Mesendoderm (in vitro differentiated cells): ENCODE measurements at regions not wholly inside any gene's neighbourhood (a gene's known extent, or its start where the extent isn't known, plus 50 kb on each side); places are given as distances from the start of the nearest gene placed in this dataset.

ENCODE experiments used
- DNase-seq: peaks from one replicate; pipeline ENCODE4 v3.0.0; 2013
- H2AK5ac ChIP-seq: 2 replicates; pipeline ENCODE4 v1.6.1; 2013; ENCODE audit warnings: low read length, inconsistent platforms
- H2BK120ac ChIP-seq: 2 replicates; pipeline ENCODE4 v1.6.1; 2013; ENCODE audit warnings: low read depth, mild to moderate bottlenecking, low read length, moderate library complexity, mixed read lengths
- H2BK15ac ChIP-seq: replicated peaks from 2 replicates; pipeline ENCODE4 v1.6.1; 2013; ENCODE audit warnings: low read depth, mild to moderate bottlenecking, moderate library complexity
- H2BK5ac ChIP-seq: 2 replicates; pipeline ENCODE4 v1.6.1; 2013; ENCODE audit warnings: low read length, inconsistent platforms
- H3K18ac ChIP-seq: 2 replicates; pipeline ENCODE4 v1.6.1; 2013; ENCODE audit warnings: mild to moderate bottlenecking, low read length, mixed read lengths
- H3K23ac ChIP-seq: one replicate; pipeline ENCODE4 v1.6.1; 2013; ENCODE audit warnings: low read length
- H3K27ac ChIP-seq: 2 replicates; pipeline ENCODE4 v1.5.1; 2013; ENCODE audit warnings: low read depth, mild to moderate bottlenecking, inconsistent platforms, low read length, moderate library complexity
- H3K27me3 ChIP-seq: 2 replicates; pipeline ENCODE4 v1.6.1; 2013; ENCODE audit warnings: low read length, control low read depth, mild to moderate bottlenecking, inconsistent platforms; ENCODE audit not compliant: insufficient read depth, poor library complexity
- H3K36me3 ChIP-seq: 2 replicates; pipeline ENCODE4 v1.6.1; 2013; ENCODE audit warnings: low read length, inconsistent platforms; ENCODE audit not compliant: control insufficient read depth, insufficient read depth
- H3K4ac ChIP-seq: one replicate; pipeline ENCODE4 v1.6.1; 2013; ENCODE audit warnings: low read depth, mild to moderate bottlenecking, low read length, moderate library complexity
- H3K4me1 ChIP-seq: 2 replicates; pipeline ENCODE4 v1.6.1; 2013; ENCODE audit warnings: low read depth, low read length, inconsistent platforms; ENCODE audit not compliant: control insufficient read depth
- H3K4me2 ChIP-seq: 2 replicates; pipeline ENCODE4 v1.6.1; 2013; ENCODE audit warnings: low read length
- H3K4me3 ChIP-seq: 2 replicates; pipeline ENCODE4 v1.5.1; 2013; ENCODE audit warnings: mild to moderate bottlenecking, low read length
- H3K56ac ChIP-seq: one replicate; pipeline ENCODE4 v1.6.1; 2013; ENCODE audit warnings: low read length
- H3K79me1 ChIP-seq: 2 replicates; pipeline ENCODE4 v1.6.1; 2013; ENCODE audit warnings: low read length, inconsistent platforms
- H3K79me2 ChIP-seq: 2 replicates; pipeline ENCODE4 v1.6.1; 2013; ENCODE audit warnings: mild to moderate bottlenecking, low read length; ENCODE audit not compliant: control insufficient read depth, insufficient read depth
- H3K9ac ChIP-seq: 2 replicates; pipeline ENCODE4 v1.6.1; 2013; ENCODE audit warnings: low read length, inconsistent platforms
- H4K5ac ChIP-seq: one replicate; pipeline ENCODE4 v1.6.1; 2013; ENCODE audit warnings: low read length
- H4K8ac ChIP-seq: one replicate; pipeline ENCODE4 v1.6.1; 2013; ENCODE audit warnings: low read depth, mild to moderate bottlenecking, control low read depth, low read length, moderate library complexity
- WGBS: extraction: QIAGEN DNeasy Blood & Tissue Kit; methylation state at CpG from one replicate; pipeline ENCODE4 v1.1.7; 2013; ENCODE audit warnings: low lambda C conversion rate, missing lambda C conversion rate; ENCODE audit not compliant: insufficient coverage; ENCODE audit errors: extremely low coverage; 5-methylcytosine and 5-hydroxymethylcytosine counted together

DNA sequence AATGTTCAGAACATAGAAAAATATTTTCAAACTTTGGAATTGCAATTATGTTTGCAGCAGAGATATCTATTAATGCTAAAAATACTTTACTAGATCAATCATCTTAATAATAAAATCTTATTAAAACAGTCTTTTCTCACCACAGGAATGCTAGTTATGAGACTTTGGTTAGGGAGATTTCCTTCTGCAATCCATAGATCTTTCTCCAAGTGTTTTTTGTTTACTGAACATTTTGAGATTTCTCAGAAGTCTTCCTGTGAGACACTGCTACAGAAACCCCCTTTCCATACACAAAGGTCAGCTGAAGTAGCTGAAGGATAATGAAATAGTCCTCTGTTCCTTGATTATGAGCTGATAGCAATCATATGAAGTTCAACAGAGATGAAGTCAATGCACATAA lies 59.4 kb upstream of the RAPH1 start:
- H3K4me2 ChIP-seq: no peak overlapping the region
- H4K5ac ChIP-seq: no peak overlapping the region
- no peak overlapping the region for H2BK5ac ChIP-seq
- no peaks in the 10 kb centered on the region for H3K4me1 ChIP-seq
- no peaks in the 10 kb centered on the region for H3K79me2 ChIP-seq
- no peak overlapping the region for H3K18ac ChIP-seq
- H3K56ac ChIP-seq: no peak overlapping the region
- no peak overlapping the region for H3K4ac ChIP-seq
- no peak overlapping the region for H2AK5ac ChIP-seq
- H3K23ac ChIP-seq: no peak overlapping the region
- no peaks in the 10 kb centered on the region for H3K36me3 ChIP-seq
- H3K9ac ChIP-seq: no peak overlapping the region
- H3K79me1 ChIP-seq: no peaks in the 10 kb centered on the region
- no peak overlapping the region for H3K4me3 ChIP-seq
- no peak overlapping the region for H4K8ac ChIP-seq
- H2BK120ac ChIP-seq: no peak overlapping the region
- no peak for DNase-seq
- H3K27ac ChIP-seq: no peak overlapping the region
- H3K27me3 ChIP-seq: no peaks in the 10 kb centered on the region
- no peak overlapping the region for H2BK15ac ChIP-seq

DNA sequence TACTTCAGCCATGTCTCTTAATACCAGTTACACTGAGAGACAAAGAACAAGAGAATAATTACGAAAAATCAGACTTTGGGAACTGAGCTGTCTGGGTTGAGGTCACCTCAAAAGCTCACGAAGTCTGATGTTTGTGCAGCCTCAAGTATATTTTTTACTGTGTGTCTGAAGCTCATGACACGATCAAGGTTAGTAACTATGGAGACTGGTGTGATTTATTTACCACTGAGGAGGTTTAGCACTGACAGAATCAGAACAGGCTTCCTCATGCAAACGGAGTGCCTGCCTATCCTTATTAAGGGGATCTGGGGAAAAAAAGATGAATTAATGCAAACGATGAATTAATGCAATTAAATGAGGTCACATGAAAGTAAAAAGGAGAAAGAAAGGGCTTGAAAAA lies 61.1 kb upstream of the RAPH1 start:
- no peak overlapping the region for H4K8ac ChIP-seq
- DNase-seq: no peak
- no CpG with 5 or more reads among the region's 5 CpGs for WGBS
- no peak overlapping the region for H3K56ac ChIP-seq
- H2BK5ac ChIP-seq: no peak overlapping the region
- H2BK15ac ChIP-seq: no peak overlapping the region
- no peaks in the 10 kb centered on the region for H3K36me3 ChIP-seq
- no peak overlapping the region for H3K4me3 ChIP-seq
- H3K4me2 ChIP-seq: no peak overlapping the region
- no peaks in the 10 kb centered on the region for H3K4me1 ChIP-seq
- H3K18ac ChIP-seq: no peak overlapping the region
- no peaks in the 10 kb centered on the region for H3K79me2 ChIP-seq
- H3K79me1 ChIP-seq: no peaks in the 10 kb centered on the region
- H4K5ac ChIP-seq: no peak overlapping the region
- no peak overlapping the region for H3K27ac ChIP-seq
- no peak overlapping the region for H3K4ac ChIP-seq
- no peaks in the 10 kb centered on the region for H3K27me3 ChIP-seq
- H3K23ac ChIP-seq: no peak overlapping the region
- H2AK5ac ChIP-seq: no peak overlapping the region
- no peak overlapping the region for H2BK120ac ChIP-seq
- H3K9ac ChIP-seq: no peak overlapping the region

DNA sequence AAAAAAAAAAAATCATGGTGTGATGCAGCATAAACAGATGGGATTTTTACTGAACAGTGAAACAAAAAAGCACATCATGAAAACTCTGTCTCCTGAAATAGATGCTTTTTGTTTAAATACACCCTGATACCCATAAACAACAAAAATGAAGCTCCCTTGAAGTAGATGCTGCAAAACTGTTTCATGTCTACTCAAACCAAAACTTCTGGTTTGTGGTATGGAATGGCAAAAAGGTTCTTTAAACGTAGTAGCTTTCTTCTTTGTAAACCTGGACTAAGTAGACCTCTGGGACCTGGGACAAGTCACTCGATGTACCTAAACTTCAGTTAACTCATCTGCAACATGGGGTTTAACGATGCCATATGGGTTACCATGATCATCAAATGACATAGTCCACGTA lies 64.4 kb upstream of the RAPH1 start:
- Histone ChIP-seq H3K18ac (peak overlapping the region; percentile 90), H3K27me3 (no peaks in the 10 kb centered on the region), H3K9ac (no peak overlapping the region), H3K36me3 (no peaks in the 10 kb centered on the region), H3K4me2 (no peak overlapping the region), H2AK5ac (no peak overlapping the region), H3K4me3 (no peak overlapping the region), H3K4me1 (no peaks in the 10 kb centered on the region), H3K27ac (peak overlapping the region; percentile 77), H2BK5ac (no peak overlapping the region), H2BK120ac (peak overlapping the region; percentile 99), H4K8ac (no peak overlapping the region), H3K23ac (no peak overlapping the region), H2BK15ac (peak overlapping the region; percentile 85), H4K5ac (no peak overlapping the region), H3K79me1 (no peaks in the 10 kb centered on the region), H3K4ac (peak overlapping the region; percentile 55), H3K56ac (no peak overlapping the region), H3K79me2 (no peaks in the 10 kb centered on the region)
- WGBS: no CpG with 5 or more reads among the region's 4 CpGs
- no peak for DNase-seq

DNA sequence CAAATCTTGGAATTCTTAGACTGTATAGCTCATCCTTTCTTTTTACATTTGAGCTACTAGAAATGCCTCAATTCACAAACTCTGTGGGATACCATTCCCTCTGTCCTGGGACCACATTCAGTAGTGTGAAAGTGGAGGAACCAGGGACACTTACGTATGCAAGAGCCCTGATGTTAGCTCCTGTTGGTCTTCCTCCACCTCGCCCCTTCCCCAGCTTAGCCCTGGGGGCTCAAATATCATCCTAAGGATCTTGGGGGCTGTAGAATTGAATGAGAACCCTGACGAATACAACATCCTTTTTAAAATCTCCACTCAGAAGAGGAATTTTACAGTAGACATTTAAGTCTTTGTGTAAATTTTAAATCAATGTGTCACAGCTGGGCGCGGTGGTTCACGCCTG lies 65.2 kb upstream of the RAPH1 start:
- Histone ChIP-seq H2AK5ac (no peak overlapping the region), H3K27ac (peak overlapping the region; percentile 77), H3K79me2 (no peaks in the 10 kb centered on the region), H3K4ac (no peak overlapping the region), H2BK5ac (no peak overlapping the region), H2BK120ac (no peak overlapping the region), H3K4me3 (no peak overlapping the region), H4K5ac (no peak overlapping the region), H3K4me2 (no peak overlapping the region), H4K8ac (no peak overlapping the region), H3K4me1 (no peaks in the 10 kb centered on the region), H3K27me3 (no peaks in the 10 kb centered on the region), H3K18ac (peak overlapping the region; percentile 75), H2BK15ac (no peak overlapping the region), H3K36me3 (no peaks in the 10 kb centered on the region), H3K9ac (no peak overlapping the region), H3K23ac (no peak overlapping the region), H3K56ac (no peak overlapping the region), H3K79me1 (no peaks in the 10 kb centered on the region)
- DNase-seq: peak; percentile 97
- WGBS: no CpG with 5 or more reads among the region's 6 CpGs

DNA sequence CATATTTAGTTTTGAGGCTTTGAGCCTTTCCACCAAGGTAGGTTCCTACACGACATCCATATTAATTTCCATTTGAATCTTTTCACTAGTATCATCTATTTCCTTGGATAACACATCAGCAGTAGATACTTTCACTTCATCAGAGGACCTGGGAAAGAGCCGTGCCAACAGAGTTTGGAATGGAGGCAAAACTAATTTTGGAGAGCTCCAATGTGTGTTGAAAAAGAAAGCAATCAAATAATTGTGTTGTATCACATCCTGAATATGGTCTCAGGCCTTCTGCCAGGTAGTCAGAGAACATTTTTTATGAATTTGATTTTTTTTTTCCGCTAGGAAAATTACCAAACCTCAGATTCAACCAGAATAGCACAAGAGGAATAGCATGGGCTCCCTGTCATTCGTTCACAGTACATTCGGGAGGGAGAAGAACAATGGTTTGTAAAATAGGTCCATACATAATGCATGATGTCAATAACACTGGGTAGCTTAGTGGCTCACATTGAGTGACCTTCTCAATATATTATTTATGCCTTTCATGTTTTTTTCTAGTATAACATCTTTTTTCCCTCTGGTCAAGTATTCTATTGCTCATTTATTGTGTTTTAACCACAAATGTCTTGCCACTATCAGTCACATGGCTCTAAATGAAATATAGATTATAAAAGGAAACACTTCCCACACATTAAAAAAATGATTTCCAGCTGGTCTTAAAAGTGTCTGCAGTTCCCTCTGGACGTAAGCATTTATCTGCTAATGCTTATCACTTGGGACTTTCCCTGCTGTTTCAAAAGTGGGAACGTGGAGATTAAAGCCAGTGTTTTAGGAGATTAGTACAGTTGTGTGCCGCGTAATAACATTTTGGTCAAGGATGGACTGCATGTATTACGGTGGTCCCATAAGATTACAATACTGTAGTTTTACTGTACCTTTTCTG lies 68.6 kb upstream of the RAPH1 start:
- H2BK15ac ChIP-seq: peak overlapping the region; percentile 94
- H2BK120ac ChIP-seq: no peak overlapping the region
- no peak overlapping the region for H4K5ac ChIP-seq
- no peak overlapping the region for H3K23ac ChIP-seq
- H4K8ac ChIP-seq: no peak overlapping the region
- H3K36me3 ChIP-seq: no peaks in the 10 kb centered on the region
- H3K79me1 ChIP-seq: no peaks in the 10 kb centered on the region
- no CpG with 5 or more reads among the region's 10 CpGs for WGBS
- no peak overlapping the region for H3K4ac ChIP-seq
- H3K4me1 ChIP-seq: no peaks in the 10 kb centered on the region
- H3K27ac ChIP-seq: no peak overlapping the region
- no peak overlapping the region for H2BK5ac ChIP-seq
- H3K56ac ChIP-seq: no peak overlapping the region
- no peak overlapping the region for H2AK5ac ChIP-seq
- DNase-seq: no peak
- no peaks in the 10 kb centered on the region for H3K27me3 ChIP-seq
- no peak overlapping the region for H3K4me3 ChIP-seq
- no peak overlapping the region for H3K9ac ChIP-seq
- no peak overlapping the region for H3K4me2 ChIP-seq
- H3K79me2 ChIP-seq: no peaks in the 10 kb centered on the region
- no peak overlapping the region for H3K18ac ChIP-seq

DNA sequence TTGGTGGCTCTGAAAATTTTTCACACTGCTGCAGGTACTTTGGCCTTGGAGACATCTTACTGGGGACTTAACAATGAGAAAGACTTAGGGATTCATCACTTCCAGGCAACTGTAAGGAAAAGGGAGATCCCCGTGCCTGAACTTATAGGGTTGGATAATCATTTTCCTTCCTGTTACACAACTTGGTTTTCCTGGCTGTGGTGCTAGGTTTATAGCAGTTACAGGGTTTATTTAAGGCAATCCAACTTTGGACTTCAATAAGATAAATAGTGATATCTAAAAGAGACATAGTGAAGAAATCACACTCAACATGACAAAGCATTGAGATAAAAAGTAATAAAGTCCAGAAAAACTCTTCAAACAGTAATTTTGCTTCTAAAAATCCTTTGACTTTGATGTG lies 70.2 kb upstream of the RAPH1 start:
- no peak for DNase-seq
- Histone ChIP-seq H3K18ac (no peak overlapping the region), H4K8ac (no peak overlapping the region), H3K23ac (no peak overlapping the region), H3K4ac (no peak overlapping the region), H2BK15ac (no peak overlapping the region), H3K4me3 (no peak overlapping the region), H3K4me1 (no peaks in the 10 kb centered on the region), H4K5ac (no peak overlapping the region), H3K27me3 (no peaks in the 10 kb centered on the region), H3K56ac (no peak overlapping the region), H2AK5ac (no peak overlapping the region), H3K4me2 (no peak overlapping the region), H2BK5ac (no peak overlapping the region), H2BK120ac (no peak overlapping the region), H3K79me1 (no peaks in the 10 kb centered on the region), H3K9ac (no peak overlapping the region), H3K79me2 (no peaks in the 10 kb centered on the region), H3K36me3 (no peaks in the 10 kb centered on the region), H3K27ac (no peak overlapping the region)
- WGBS: no CpG with 5 or more reads among the region's 1 CpG
